HG02885 (cell line): ENCODE measurements at regions not wholly inside any gene's neighbourhood (a gene's known extent, or its start where the extent isn't known, plus 50 kb on each side); places are given as distances from the start of the nearest gene placed in this dataset.
"Not testable (repeated sequence)": the region's sequence is repeated elsewhere in the genome, so short reads cannot be mapped to it uniquely, and the experiment has no call there.

ENCODE experiments used
- ATAC-seq: cut with Tn5 transposase; IDR thresholded peaks from one replicate; pipeline ENCODE4 v1.9.1; 2021; ENCODE audit warnings: mild to moderate bottlenecking; ENCODE audit not compliant: unreplicated experiment, poor library complexity

- no peak for ATAC-seq
These were observed 1982.2 kb upstream of the C9orf72 start for GRCh38 chr9:29555502-29555901.

DNA sequence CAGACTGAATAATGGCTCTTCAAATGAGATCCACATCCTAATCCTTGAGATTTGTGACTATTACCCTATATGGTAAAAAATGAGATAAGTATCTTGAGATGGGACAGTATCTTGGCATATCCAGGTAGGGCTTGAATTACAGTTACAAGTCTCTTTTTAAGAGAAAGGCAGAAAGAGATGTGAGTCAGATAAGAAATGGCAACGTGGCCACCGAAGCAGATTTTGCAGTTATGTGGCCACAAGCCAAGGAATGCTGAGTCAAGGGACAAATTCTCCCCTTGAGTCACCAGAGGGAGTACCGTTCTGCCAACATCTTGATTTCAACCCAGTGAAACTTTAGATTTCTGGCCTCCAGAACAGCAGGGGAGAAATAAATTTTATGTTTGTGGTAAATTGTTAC lies 1983.0 kb upstream of the C9orf72 start:
- ATAC-seq = no peak

DNA sequence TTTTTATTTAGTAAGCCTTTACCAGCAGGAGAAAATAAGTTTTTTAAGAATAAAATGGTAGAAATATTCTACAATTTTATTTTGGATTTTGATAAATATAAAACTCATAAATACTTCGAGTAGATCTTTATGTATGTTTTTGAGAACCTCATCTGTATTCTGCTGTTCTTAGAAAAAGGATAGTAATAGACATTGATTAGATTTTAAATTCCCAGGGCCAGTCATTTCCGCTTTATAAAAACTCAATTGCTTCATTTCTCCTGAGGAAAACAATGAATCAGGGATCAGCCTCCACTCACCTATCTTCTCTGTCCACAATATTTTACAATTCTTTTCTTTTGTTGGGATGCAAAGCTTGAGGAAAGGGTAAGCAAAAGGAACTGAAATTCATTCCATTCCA lies 1983.5 kb upstream of the C9orf72 start:
- no peak for ATAC-seq

DNA sequence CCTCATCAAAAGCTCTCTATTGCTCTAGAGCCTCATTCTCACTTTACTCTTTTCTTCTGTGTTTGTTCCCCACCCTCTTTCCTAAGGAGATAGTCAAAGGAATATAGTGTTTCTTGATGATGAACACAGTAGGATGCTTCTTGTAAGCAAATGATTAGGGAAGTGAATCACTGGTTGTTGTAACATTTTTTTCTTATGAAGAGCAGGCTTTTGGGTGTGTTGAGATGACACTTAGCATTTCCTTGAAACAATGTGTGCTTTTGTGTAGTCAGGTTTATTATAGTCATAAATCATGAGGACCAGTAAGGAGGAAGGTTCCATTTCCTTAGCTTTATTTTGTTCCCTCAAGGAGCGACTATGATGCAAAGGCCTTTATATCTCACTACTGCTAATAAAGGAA lies 1991.3 kb upstream of the C9orf72 start:
- ATAC-seq = no peak

GRCh38 chr9:29575219-29575618 lies 2001.9 kb upstream of the C9orf72 start:
- no peak for ATAC-seq

DNA sequence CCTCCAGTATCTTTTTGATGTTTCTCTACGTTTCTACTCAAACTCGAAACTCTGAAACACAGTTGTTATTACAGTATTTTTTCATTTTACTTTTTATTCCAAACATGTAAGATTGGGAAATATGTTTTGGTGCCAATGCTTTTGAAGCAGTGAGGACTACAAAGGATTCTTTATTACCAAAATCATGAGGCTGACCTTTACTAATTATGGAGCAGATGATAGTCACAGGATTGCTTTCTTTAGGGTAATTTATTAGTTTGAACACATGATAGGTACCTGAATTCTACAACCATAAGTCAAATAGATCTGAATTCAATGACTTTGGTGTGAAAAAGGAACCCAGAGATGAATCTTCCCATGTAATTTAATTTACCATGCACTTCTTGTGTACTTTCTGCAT lies 2015.1 kb upstream of the C9orf72 start:
- no peak for ATAC-seq

DNA sequence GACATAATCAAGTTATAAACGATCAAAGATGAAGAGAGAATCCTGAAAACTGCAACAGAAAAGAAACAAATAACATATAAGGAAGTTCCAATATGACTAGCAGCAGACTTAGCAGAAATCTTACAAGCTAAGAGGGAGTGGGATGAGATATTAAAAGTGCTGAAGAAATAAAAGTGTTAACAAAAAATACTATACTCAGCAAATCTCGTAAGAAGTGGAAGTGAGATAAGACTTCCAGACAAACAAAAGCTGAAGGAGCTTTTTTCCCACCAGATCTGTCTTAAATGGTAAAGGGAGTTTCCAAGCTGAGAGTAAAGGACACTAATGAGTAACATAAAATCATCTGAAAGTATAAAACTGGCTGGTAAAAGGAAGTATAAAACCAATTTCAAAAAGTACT lies 2036.0 kb upstream of the C9orf72 start:
- no peak for ATAC-seq

DNA sequence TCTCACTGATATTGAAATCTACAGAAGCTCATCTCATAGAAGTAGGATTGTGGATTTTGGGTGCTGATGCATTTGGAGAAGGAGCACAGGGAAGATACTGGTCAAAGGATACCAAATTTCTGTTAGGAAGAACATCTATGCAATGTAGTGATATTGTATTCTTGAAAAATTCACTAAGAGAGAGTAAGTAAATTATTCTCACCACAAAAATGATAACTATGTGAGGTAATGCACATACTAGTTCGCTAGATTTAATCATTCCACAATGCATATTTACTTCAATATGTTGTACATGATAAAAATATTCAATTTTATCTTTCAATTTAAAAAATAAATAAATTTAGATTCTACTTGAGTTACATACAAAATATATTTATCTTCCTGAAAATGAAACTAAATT lies 2040.5 kb upstream of the C9orf72 start:
- ATAC-seq = no peak

DNA sequence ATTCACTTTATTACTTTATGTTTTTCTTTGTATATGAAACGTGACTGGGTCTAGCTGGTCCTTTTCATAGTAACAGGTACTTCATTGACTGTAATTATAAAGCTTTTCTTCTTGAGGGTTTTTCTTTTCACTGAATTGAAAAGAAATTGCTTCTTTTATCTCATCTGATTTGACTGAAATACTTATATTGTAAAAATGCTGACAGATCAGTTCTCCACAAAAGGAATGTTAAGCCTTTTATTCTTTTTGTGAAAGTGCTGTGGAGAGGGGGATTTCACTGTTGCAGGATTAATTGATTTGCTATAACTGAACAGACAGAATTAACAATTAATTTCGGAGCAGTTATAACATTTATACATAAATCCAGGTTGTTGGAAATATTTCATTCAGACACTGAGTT lies 2043.6 kb upstream of the C9orf72 start:
- no peak for ATAC-seq

DNA sequence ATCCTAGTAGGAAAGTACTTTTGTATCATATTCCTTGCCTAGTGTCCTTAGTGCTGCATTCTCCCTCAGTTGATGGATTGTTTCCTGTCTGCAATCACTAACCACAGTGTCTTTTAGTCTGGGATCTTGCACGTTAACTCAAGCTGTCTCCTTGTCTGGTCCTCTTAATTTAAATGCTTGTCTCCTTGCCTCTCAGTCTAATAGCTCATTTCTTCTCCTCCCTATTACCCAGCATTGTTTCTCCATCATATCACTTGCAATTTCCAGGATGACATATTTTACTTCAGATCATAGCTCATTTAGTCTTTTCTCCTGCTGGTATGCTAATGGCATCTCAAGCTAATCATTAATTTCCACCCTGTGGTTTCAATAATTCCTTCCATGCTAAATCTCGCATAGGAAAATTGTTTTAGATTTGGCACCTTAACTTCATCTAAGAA lies 2052.0 kb upstream of the C9orf72 start:
- no peak for ATAC-seq

DNA sequence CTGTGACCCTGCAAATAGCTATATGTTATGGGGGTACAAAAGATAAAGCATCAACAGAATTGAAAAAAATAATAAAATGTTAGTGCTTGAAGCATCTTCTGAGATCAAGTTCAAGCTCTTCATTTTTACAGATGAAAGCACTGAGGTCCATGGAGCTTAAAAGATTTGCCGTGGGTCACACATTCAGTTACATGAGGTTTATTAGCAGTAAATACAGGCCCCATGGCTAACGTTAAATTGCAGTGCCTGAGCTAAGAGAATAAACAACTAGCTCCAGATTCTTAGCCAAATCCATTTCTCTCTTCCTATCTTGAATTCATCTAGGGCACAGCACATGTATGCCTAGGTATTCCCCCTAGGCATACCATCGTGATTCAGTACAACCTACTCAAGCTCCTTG lies 2052.7 kb upstream of the C9orf72 start:
- ATAC-seq = no peak

DNA sequence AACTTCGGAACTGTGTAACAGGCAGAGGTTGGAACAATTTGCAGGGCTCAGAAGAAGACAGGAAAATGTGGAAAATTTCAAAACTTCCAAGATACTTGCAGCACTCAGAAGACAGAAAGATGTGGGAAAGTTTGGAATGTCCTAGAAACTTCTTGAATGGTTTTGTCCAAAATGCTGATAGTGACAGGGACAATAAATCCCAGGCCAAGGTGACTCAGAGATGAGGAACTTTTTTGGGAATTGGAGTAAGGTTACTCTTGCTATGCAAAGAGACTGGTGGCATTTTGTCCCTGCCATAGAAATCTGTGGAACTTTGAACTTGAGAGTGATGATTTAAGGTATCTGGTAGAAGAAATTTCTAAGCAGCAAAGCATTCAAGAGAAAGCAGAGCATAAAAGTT lies 2055.6 kb upstream of the C9orf72 start:
- ATAC-seq = not testable (repeated sequence)

GRCh38 chr9:29637471-29638237 lies 2064.4 kb upstream of the C9orf72 start:
- no peak for ATAC-seq

DNA sequence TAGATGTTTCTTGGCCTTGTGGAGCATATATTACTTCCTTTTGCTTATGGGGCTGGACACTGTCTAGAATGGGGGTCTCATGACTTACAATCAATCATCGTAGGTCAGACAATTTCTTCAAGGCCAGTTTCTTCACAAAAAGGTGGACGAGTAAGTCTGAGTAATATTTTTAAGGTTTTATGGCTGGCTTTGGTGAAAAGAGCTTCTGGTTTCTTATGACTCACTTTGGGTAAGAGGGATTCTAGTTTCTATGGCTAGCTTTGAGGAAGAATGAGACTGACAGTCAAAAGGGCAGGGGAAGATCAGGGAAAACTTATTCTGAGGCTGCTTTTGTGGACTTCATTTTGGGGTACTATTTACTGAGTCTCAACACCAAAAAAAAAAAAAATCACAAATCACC lies 2067.2 kb upstream of the C9orf72 start:
- no peak for ATAC-seq

- ATAC-seq = no peak
These were observed 2071.2 kb upstream of the C9orf72 start for GRCh38 chr9:29644514-29644913.

GRCh38 chr9:29647451-29647850 lies 2074.2 kb upstream of the C9orf72 start:
- no peak for ATAC-seq

DNA sequence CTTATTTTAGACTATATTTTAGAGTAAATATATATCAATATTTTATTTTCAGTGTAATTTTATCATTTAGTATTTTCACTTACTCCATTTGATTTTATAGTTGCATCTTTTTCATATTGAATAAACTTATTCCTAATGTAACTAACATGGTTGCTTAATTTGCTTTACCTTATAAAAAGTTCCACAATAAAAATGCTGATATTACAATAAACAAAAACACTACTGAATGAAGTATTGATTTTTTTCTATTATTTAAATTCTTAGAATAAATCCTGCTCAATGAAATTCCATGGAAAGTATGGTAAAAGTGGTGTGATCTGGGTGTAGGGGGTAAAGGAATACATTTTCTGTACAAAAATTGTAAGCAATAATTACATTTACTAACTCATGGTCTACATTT lies 2074.9 kb upstream of the C9orf72 start:
- ATAC-seq = no peak

GRCh38 chr9:29648601-29649000 lies 2075.3 kb upstream of the C9orf72 start:
- ATAC-seq = no peak

GRCh38 chr9:29656641-29657406 lies 2083.5 kb upstream of the C9orf72 start:
- ATAC-seq = no peak

- no peak for ATAC-seq
These were observed 2084.5 kb upstream of the C9orf72 start for GRCh38 chr9:29657821-29658220.

DNA sequence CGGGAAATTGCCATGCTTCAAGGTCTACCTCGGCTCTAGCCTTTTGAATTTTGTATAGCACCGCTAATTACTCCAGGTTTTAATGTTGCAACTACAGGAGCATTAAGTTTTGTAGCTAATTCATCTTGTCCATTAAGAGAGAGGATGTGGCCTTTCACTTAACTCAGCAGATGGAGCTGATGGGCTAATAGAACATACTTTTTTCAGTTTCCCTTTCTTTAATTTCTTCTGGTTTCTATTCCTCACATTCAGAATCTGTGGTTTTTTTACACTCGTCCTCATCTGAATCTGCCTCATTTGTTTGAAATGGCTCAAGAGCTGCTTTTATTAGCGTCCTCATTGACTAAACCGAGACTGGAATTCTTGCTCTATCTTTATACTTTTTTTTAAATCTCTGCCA lies 2085.7 kb upstream of the C9orf72 start:
- no peak for ATAC-seq

DNA sequence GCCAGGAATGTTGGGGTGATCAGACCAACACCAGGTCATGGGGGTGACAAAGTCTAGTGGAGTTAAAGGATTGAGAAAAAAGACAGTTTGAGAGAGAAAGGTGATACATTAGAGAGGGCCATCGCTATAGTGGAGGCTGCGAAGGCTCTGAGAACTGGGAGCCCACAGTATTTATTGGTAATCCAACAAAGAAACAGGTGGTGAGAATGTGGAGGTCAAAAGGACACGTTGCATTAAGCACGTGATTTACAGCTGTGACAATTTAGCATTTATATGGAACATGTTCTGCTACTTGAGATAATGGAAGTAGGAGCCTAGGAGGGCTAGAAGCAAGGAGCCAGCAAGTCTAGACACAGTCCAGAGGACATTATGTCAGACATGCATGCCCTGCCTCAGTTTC lies 2086.5 kb upstream of the C9orf72 start:
- no peak for ATAC-seq
